ENCODE measurements at regions not wholly inside any gene's neighbourhood (a gene's known extent, or its start where the extent isn't known, plus 50 kb on each side); places are given as distances from the start of the nearest gene placed in this dataset.

DNA sequence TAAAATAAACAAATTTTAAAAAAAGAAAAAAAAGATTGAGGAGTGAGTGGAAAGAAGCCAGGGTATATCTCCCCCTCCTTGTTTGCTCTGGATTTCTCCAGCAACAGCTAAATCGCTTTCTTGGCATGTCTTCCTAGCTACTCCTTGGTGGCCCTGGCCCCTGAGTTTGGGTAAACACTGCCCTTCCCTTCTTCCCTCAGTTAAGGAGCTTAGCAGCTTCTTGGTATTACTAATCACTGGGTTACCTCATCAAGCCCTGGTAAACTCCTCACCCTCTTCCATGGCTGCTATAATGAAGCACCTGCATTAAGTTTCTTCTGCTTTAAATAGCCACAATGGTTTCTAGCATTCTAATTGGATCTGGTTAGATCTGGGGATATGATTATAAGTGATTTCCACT is 269.8 kb downstream of the FZD1 start:
- Histone ChIP-seq H2AFZ (ENCODE audit: low read length) (no peak overlapping the region), H3K4me3 (ENCODE audit: low read length, poor library complexity, severe bottlenecking) (no peak overlapping the region), H3K4me2 (ENCODE audit: low read depth, low read length, poor library complexity, severe bottlenecking) (no peak overlapping the region), H3K4me1 (ENCODE audit: insufficient read depth, low read length, poor library complexity, severe bottlenecking) (no peaks in the 10 kb centered on the region), H3F3A (ENCODE audit: low read depth) (no peaks in the 10 kb centered on the region), H3K9me3 (ENCODE audit: insufficient read depth, low read depth, low read length) (no peaks in the 10 kb centered on the region), H3K36me3 (ENCODE audit: insufficient read depth, low read length) (no peaks in the 10 kb centered on the region), H3K9me2 (replicated peaks; ENCODE audit: low read depth, low read length) (no peaks in the 10 kb centered on the region), H3K27me3 (ENCODE audit: insufficient read depth, low read length, poor library complexity, severe bottlenecking) (no peaks in the 10 kb centered on the region), H3K79me2 (ENCODE audit: insufficient read depth, low read length) (no peaks in the 10 kb centered on the region), H4K20me1 (ENCODE audit: insufficient read depth, low read length, poor library complexity, severe bottlenecking) (no peaks in the 10 kb centered on the region), H3K9ac (ENCODE audit: low read depth, low read length, poor library complexity, severe bottlenecking) (no peak overlapping the region)
- no peak for TF ChIP-seq EZH2phosphoT487 (IDR thresholded peaks at IDR 0.05; ENCODE audit: borderline replicate concordance)
- TF ChIP-seq CTCF (conservative IDR thresholded peaks at IDR 0.05; ENCODE audit: low read length), result no peak

GRCh38 chr7:91537260-91538152 is 273.3 kb downstream of the FZD1 start:
- TF ChIP-seq CTCF (conservative IDR thresholded peaks at IDR 0.05; ENCODE audit: low read length) (no peak), EZH2phosphoT487 (IDR thresholded peaks at IDR 0.05; ENCODE audit: borderline replicate concordance) (no peak)
- Histone ChIP-seq H3K9me2 (replicated peaks; ENCODE audit: low read depth, low read length) (no peaks in the 10 kb centered on the region), H3K4me1 (ENCODE audit: insufficient read depth, low read length, poor library complexity, severe bottlenecking) (no peaks in the 10 kb centered on the region), H3K36me3 (ENCODE audit: insufficient read depth, low read length) (no peaks in the 10 kb centered on the region), H3K27me3 (ENCODE audit: insufficient read depth, low read length, poor library complexity, severe bottlenecking) (no peaks in the 10 kb centered on the region), H3K9ac (ENCODE audit: low read depth, low read length, poor library complexity, severe bottlenecking) (no peak overlapping the region), H3F3A (ENCODE audit: low read depth) (no peaks in the 10 kb centered on the region), H3K4me3 (ENCODE audit: low read length, poor library complexity, severe bottlenecking) (no peak overlapping the region), H3K4me2 (ENCODE audit: low read depth, low read length, poor library complexity, severe bottlenecking) (no peak overlapping the region), H4K20me1 (ENCODE audit: insufficient read depth, low read length, poor library complexity, severe bottlenecking) (no peaks in the 10 kb centered on the region), H3K9me3 (ENCODE audit: insufficient read depth, low read depth, low read length) (no peaks in the 10 kb centered on the region), H2AFZ (ENCODE audit: low read length) (no peak overlapping the region), H3K79me2 (ENCODE audit: insufficient read depth, low read length) (no peaks in the 10 kb centered on the region)

DNA sequence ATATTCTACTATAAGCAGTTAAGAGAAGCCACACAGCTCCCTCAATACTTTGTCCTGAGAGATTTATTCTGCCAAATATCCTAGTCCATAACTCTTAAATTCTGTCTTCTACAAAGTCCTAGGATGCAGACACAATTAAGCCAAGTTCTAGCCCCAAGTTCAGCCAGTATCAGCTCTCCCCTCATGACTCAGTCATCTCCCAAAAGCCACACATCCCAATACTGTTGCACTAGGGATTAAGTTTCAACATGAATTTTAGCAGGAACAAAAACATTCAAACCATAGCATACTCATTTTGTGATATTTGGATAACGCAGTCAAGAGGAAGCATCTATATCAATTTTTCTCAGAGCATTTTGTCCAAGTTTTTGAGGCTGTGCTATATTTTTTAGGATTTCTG is 277.4 kb downstream of the FZD1 start:
- Histone ChIP-seq H2AFZ (ENCODE audit: low read length) (no peak overlapping the region), H3K9ac (ENCODE audit: low read depth, low read length, poor library complexity, severe bottlenecking) (no peak overlapping the region), H3K79me2 (ENCODE audit: insufficient read depth, low read length) (no peaks in the 10 kb centered on the region), H3K4me1 (ENCODE audit: insufficient read depth, low read length, poor library complexity, severe bottlenecking) (no peaks in the 10 kb centered on the region), H3K36me3 (ENCODE audit: insufficient read depth, low read length) (no peaks in the 10 kb centered on the region), H3K9me3 (ENCODE audit: insufficient read depth, low read depth, low read length) (no peaks in the 10 kb centered on the region), H3K9me2 (replicated peaks; ENCODE audit: low read depth, low read length) (no peaks in the 10 kb centered on the region), H3F3A (ENCODE audit: low read depth) (no peaks in the 10 kb centered on the region), H3K4me3 (ENCODE audit: low read length, poor library complexity, severe bottlenecking) (no peak overlapping the region), H4K20me1 (ENCODE audit: insufficient read depth, low read length, poor library complexity, severe bottlenecking) (no peaks in the 10 kb centered on the region), H3K27me3 (ENCODE audit: insufficient read depth, low read length, poor library complexity, severe bottlenecking) (no peaks in the 10 kb centered on the region), H3K4me2 (ENCODE audit: low read depth, low read length, poor library complexity, severe bottlenecking) (no peak overlapping the region)
- TF ChIP-seq EZH2phosphoT487 (IDR thresholded peaks at IDR 0.05; ENCODE audit: borderline replicate concordance) (no peak), CTCF (conservative IDR thresholded peaks at IDR 0.05; ENCODE audit: low read length) (no peak)
